Prostate gland (tissue), 2 donors: ENCODE measurements at regions not wholly inside any gene's neighbourhood (a gene's known extent, or its start where the extent isn't known, plus 50 kb on each side); places are given as distances from the start of the nearest gene placed in this dataset.

Experiments used
- POLR2A ChIP-seq: fragments of 450-650 bp; IDR thresholded peaks from one replicate; pipeline ENCODE4 v1.6.1; 2016; ENCODE audit warnings: antibody characterized with exemption, mild to moderate bottlenecking
- TF ChIP-seq, protein P1 (sequence below), 4 experiments: fragments of 200-600 bp in 2 of 4; fragments of 450-650 bp in 2 of 4; sonication (generic) in 2 of 4; IDR thresholded peaks; 1 replicate in 3 of 4; 2 replicates in 1 of 4; pipeline ENCODE4 v1.5.1; 2016 to 2019; ENCODE audit warnings: antibody characterized with exemption in 4 of 4, mild to moderate bottlenecking in 2 of 4, moderate library complexity in 2 of 4

DNA sequence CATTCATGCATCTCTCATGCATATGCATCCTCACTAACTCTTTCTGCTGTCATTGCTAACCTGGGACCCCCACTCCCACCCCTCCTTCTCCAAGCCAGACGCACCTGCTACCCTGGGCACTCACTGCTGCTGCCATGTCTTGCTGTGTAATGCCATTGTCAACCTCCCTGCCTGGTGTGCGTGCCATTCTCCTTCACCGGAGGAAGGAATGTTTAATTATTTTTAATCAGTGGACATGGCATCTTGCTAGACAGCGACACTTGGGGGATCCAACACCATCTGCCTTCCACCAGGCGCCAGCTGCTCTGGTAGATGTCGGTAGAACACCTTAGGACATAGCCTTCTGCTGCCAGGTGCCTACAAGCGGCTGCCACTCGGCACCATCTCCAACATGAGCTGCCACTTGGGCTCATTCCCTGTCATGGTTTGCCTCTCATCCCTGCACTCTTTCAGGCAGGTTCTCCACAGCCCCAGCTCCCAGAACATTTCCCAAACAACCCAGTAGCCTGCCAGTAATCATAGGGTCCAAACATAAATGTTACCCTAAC is 306.9 kb downstream of the TTLL7 start:
- TF ChIP-seq, protein P1, sequence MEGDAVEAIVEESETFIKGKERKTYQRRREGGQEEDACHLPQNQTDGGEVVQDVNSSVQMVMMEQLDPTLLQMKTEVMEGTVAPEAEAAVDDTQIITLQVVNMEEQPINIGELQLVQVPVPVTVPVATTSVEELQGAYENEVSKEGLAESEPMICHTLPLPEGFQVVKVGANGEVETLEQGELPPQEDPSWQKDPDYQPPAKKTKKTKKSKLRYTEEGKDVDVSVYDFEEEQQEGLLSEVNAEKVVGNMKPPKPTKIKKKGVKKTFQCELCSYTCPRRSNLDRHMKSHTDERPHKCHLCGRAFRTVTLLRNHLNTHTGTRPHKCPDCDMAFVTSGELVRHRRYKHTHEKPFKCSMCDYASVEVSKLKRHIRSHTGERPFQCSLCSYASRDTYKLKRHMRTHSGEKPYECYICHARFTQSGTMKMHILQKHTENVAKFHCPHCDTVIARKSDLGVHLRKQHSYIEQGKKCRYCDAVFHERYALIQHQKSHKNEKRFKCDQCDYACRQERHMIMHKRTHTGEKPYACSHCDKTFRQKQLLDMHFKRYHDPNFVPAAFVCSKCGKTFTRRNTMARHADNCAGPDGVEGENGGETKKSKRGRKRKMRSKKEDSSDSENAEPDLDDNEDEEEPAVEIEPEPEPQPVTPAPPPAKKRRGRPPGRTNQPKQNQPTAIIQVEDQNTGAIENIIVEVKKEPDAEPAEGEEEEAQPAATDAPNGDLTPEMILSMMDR (IDR thresholded peaks at IDR 0.05): no peak
- no peak for TF ChIP-seq POLR2A
